Ascending aorta (tissue), 2 donors: ENCODE measurements at regions not wholly inside any gene's neighbourhood (a gene's known extent, or its start where the extent isn't known, plus 50 kb on each side); places are given as distances from the start of the nearest gene placed in this dataset.
A peak's percentile ranks its signal among the peaks of the same experiment; 100 is the strongest.

Source experiments
- DNase-seq, 2 donors: peaks; one replicate each; pipeline ENCODE4 v3.0.0-alpha.2; 2019; ENCODE audit warnings: low spot score in 2 of 2
- H3K27ac ChIP-seq, 2 donors: fragments of 200-600 bp; sonication (generic); one replicate each; pipeline ENCODE4 v1.5.1; 2016 to 2017; ENCODE audit warnings: mild to moderate bottlenecking in 1 of 2
- H3K27me3 ChIP-seq: fragments of 200-600 bp; sonication (generic); one replicate; pipeline ENCODE4 v1.5.1; 2017
- H3K36me3 ChIP-seq, 2 donors: fragments of 200-600 bp; sonication (generic); one replicate each; pipeline ENCODE4 v1.5.1; 2016
- H3K4me1 ChIP-seq, 2 donors: fragments of 200-600 bp; sonication (generic); one replicate each; pipeline ENCODE4 v1.5.1; 2016 to 2017; ENCODE audit warnings: mild to moderate bottlenecking in 1 of 2
- H3K4me3 ChIP-seq, 2 donors: fragments of 200-600 bp; sonication (generic); one replicate each; pipeline ENCODE4 v1.5.1; 2016 to 2017; ENCODE audit warnings: mild to moderate bottlenecking in 1 of 2
- H3K9me3 ChIP-seq, 2 donors: fragments of 200-600 bp; sonication (generic); one replicate each; pipeline ENCODE4 v1.5.1; 2016
- CTCF ChIP-seq, 3 experiments: fragments of 200-600 bp in 2 of 3; fragments of 450-650 bp in 1 of 3; sonication (generic) in 2 of 3; IDR thresholded peaks; one replicate each; pipeline ENCODE4 v1.5.1; 2016 to 2019; ENCODE audit warnings: antibody characterized with exemption in 3 of 3, mild to moderate bottlenecking in 1 of 3, moderate library complexity in 1 of 3
- intact Hi-C: fragments of 100-400 bp; cut with DNase I; formaldehyde crosslinking; loops from one replicate; pipeline ENCODE4 v1.15.1; 2023

- TF ChIP-seq CTCF (IDR thresholded peaks at IDR 0.05): no peak
- H3K4me3 ChIP-seq: no peak overlapping the region
- H3K27me3 ChIP-seq: no peaks in the 10 kb centered on the region
- H3K9me3 ChIP-seq: no peaks in the 10 kb centered on the region
- DNase-seq: no peak
- H3K4me1 ChIP-seq: peaks cover 0 to 7% of the 10 kb centered on the region in 2 donors
- H3K27ac ChIP-seq: no peak overlapping the region
- intact Hi-C loops: loop anchor here (5.0 kb wide), 1 partner anchor 65 kb away; no protein-coding TSS in a partner anchor
- no peaks in the 10 kb centered on the region for H3K36me3 ChIP-seq
These were observed 62.2 kb upstream of the SIAH1 start for GRCh38 chr16:48447428-48447827.

- H3K4me3 ChIP-seq: no peak overlapping the region
- no peak overlapping the region for H3K27ac ChIP-seq
- no peaks in the 10 kb centered on the region for H3K27me3 ChIP-seq
- H3K4me1 ChIP-seq: peaks cover 0 to 7% of the 10 kb centered on the region in 2 donors
- no peaks in the 10 kb centered on the region for H3K9me3 ChIP-seq
- H3K36me3 ChIP-seq: no peaks in the 10 kb centered on the region
- no peak for DNase-seq
- intact Hi-C loops: loop anchor here (5.0 kb wide), 1 partner anchor 64 kb away; no protein-coding TSS in a partner anchor
- TF ChIP-seq CTCF (IDR thresholded peaks at IDR 0.05): no peak
These were observed 61.3 kb upstream of the SIAH1 start for GRCh38 chr16:48446534-48446920.

- Histone ChIP-seq H3K9me3 (no peaks in the 10 kb centered on the region), H3K27me3 (no peaks in the 10 kb centered on the region), H3K27ac (peak overlapping the region; percentile 56 to 63), H3K4me1 (peaks cover 0 to 7% of the 10 kb centered on the region in 2 donors), H3K4me3 (no peak overlapping the region), H3K36me3 (no peaks in the 10 kb centered on the region)
- TF ChIP-seq CTCF (IDR thresholded peaks at IDR 0.05): no peak
- DNase-seq: no peak
- intact Hi-C loops: loop anchor here (5.0 kb wide), 1 partner anchor 64 kb away; no protein-coding TSS in a partner anchor
These were observed 60.7 kb upstream of the SIAH1 start for GRCh38 chr16:48445782-48446533.

- DNase-seq: peak in 1 of 2 donors; percentile 79
- Histone ChIP-seq H3K27me3 (no peaks in the 10 kb centered on the region), H3K27ac (peak overlapping the region; percentile 56 to 63), H3K9me3 (no peaks in the 10 kb centered on the region), H3K4me1 (peaks cover 0 to 7% of the 10 kb centered on the region in 2 donors), H3K4me3 (no peak overlapping the region), H3K36me3 (no peaks in the 10 kb centered on the region)
- TF ChIP-seq CTCF (IDR thresholded peaks at IDR 0.05): no peak
- intact Hi-C loops: no loop called here
These were observed 59.4 kb upstream of the SIAH1 start for GRCh38 chr16:48444574-48444973.

- Histone ChIP-seq H3K9me3 (no peaks in the 10 kb centered on the region), H3K4me3 (no peak overlapping the region), H3K27me3 (no peaks in the 10 kb centered on the region), H3K36me3 (no peaks in the 10 kb centered on the region), H3K4me1 (peaks cover 0 to 7% of the 10 kb centered on the region in 2 donors), H3K27ac (no peak overlapping the region)
- no peak for TF ChIP-seq CTCF (IDR thresholded peaks at IDR 0.05)
- DNase-seq: no peak
- intact Hi-C loops: no loop called here
These were observed 57.2 kb upstream of the SIAH1 start for GRCh38 chr16:48442379-48442778.
